Vagina (tissue), 2 donors: ENCODE measurements at regions not wholly inside any gene's neighbourhood (a gene's known extent, or its start where the extent isn't known, plus 50 kb on each side); places are given as distances from the start of the nearest gene placed in this dataset.

ENCODE experiments used
- DNase-seq, 2 donors: peaks; one replicate each; pipeline ENCODE4 v3.0.0-alpha.2; 2017; ENCODE audit errors: extremely low spot score in 2 of 2
- H3K27ac ChIP-seq: fragments of 200-600 bp; sonication (generic); one replicate; pipeline ENCODE4 v1.5.1; 2019
- H3K27me3 ChIP-seq: fragments of 200-600 bp; sonication (generic); one replicate; pipeline ENCODE4 v1.5.1; 2019
- H3K36me3 ChIP-seq, 2 donors: fragments of 200-600 bp; sonication (generic); one replicate each; pipeline ENCODE4 v1.5.1; 2017 to 2019
- H3K4me1 ChIP-seq: fragments of 200-600 bp; sonication (generic); one replicate; pipeline ENCODE4 v1.5.1; 2019
- H3K4me3 ChIP-seq, 2 donors: fragments of 200-600 bp; sonication (generic); 1 replicate in 1 of 2; 2 replicates in 1 of 2; pipeline ENCODE4 v1.5.1; 2016 to 2019
- H3K9me3 ChIP-seq: fragments of 200-600 bp; sonication (generic); one replicate; pipeline ENCODE4 v1.5.1; 2019
- CTCF ChIP-seq, 3 experiments: fragments of 450-650 bp in 2 of 3; fragments of 200-600 bp in 1 of 3; sonication (generic) in 1 of 3; IDR thresholded peaks; one replicate each; pipeline ENCODE4 v1.5.1; 2017 to 2019; ENCODE audit warnings: antibody characterized with exemption in 3 of 3, mild to moderate bottlenecking in 2 of 3, moderate library complexity in 2 of 3
- POLR2A ChIP-seq, 2 donors: fragments of 450-650 bp; IDR thresholded peaks; one replicate each; pipeline ENCODE4 v1.6.1; 2017; ENCODE audit warnings: antibody characterized with exemption in 2 of 2, mild to moderate bottlenecking in 2 of 2, moderate library complexity in 2 of 2
- POLR2AphosphoS5 ChIP-seq, 2 donors: sonication (generic); formaldehyde crosslinking; IDR thresholded peaks; one replicate each; pipeline ENCODE4 v1.9.0; 2017; ENCODE audit warnings: antibody characterized with exemption in 2 of 2, mild to moderate bottlenecking in 2 of 2, low read depth in 1 of 2; ENCODE audit not compliant: insufficient read depth in 1 of 2
- intact Hi-C: fragments of 100-400 bp; cut with DNase I; formaldehyde crosslinking; loops from one replicate; pipeline ENCODE4 v1.15.1; 2023

DNA sequence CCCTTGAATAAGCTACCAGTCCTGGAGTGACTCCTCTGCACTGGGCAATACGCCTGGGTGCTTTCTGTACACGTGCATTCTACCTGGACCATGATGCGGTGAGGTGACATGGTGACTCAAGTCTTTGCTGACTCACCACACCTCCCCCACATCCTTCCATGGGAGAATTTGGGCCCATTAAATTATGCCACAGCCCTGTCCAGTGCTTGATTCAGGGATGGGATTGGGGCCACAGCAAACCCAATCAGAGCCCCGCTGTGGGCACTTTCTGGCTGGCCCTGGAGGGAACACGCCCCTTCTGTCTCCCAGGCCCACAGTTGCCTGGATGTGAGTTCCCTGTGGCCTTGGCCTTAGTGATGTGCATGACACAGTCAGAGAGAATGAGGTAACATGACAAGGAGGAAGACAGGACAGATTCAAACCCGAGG is 86.9 kb downstream of the LRRC30 start:
- no peaks in the 10 kb centered on the region for H3K36me3 ChIP-seq
- no peaks in the 10 kb centered on the region for H3K4me1 ChIP-seq
- H3K9me3 ChIP-seq = no peaks in the 10 kb centered on the region
- no peak for DNase-seq
- H3K4me3 ChIP-seq = no peak overlapping the region
- no peak for TF ChIP-seq POLR2A (IDR thresholded peaks at IDR 0.05)
- no peak overlapping the region for H3K27ac ChIP-seq
- H3K27me3 ChIP-seq = no peaks in the 10 kb centered on the region
- intact Hi-C loops = no loop called here

- Histone ChIP-seq H3K4me3 (no peak overlapping the region), H3K4me1 (no peaks in the 10 kb centered on the region), H3K36me3 (no peaks in the 10 kb centered on the region), H3K27ac (no peak overlapping the region), H3K27me3 (no peaks in the 10 kb centered on the region), H3K9me3 (no peaks in the 10 kb centered on the region)
- no peak for DNase-seq
- no peak for TF ChIP-seq POLR2A (IDR thresholded peaks at IDR 0.05)
- no peak for TF ChIP-seq POLR2AphosphoS5 (IDR thresholded peaks at IDR 0.05; ENCODE audit: insufficient read depth in 1 of 2, low read depth in 1 of 2)
- no peak for TF ChIP-seq CTCF (IDR thresholded peaks at IDR 0.05)
- intact Hi-C loops = no loop called here
Measured at GRCh38 chr18:7319161-7319560, 88.3 kb downstream of the LRRC30 start.

GRCh38 chr18:7321831-7322230 is 90.9 kb downstream of the LRRC30 start:
- TF ChIP-seq POLR2A (IDR thresholded peaks at IDR 0.05) (no peak), CTCF (IDR thresholded peaks at IDR 0.05) (no peak), POLR2AphosphoS5 (IDR thresholded peaks at IDR 0.05; ENCODE audit: insufficient read depth in 1 of 2, low read depth in 1 of 2) (no peak)
- intact Hi-C loops = no loop called here
- no peak for DNase-seq

DNA sequence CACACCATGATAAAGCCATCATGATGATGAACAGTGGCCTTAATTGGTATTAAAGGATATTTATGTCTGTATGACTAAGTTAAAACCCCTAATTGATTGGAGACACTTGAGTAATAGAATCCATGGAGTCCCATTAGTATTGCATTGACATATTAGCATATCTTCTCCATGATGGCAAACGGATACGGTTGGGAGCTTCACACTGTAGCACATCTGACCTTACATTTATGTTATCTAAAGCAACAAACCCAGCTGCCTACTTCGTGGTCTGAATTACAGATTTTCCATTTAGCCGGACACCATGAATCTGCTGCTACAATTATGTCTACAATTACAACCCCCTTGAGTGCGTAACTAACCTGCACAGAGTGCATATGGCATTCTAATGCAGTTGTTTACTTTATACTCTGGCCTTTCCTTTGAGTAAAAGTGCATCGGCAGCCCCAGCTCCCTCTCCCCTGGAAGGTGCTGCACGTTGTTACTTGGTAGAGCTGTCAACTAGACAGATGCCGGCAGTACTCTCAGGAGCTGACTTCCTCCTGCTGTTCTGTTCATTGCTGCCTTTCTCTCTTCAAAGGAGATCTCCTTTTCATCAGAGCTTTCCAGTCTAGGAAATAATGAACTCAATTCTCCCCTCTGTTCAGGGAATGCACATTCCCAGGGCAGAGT is 92.1 kb downstream of the LRRC30 start:
- Histone ChIP-seq H3K9me3 (no peaks in the 10 kb centered on the region), H3K4me3 (no peak overlapping the region), H3K27me3 (no peaks in the 10 kb centered on the region), H3K4me1 (no peaks in the 10 kb centered on the region), H3K27ac (no peak overlapping the region), H3K36me3 (no peaks in the 10 kb centered on the region)
- intact Hi-C loops = no loop called here
- no peak for DNase-seq
- TF ChIP-seq POLR2AphosphoS5 (IDR thresholded peaks at IDR 0.05; ENCODE audit: insufficient read depth in 1 of 2, low read depth in 1 of 2) = no peak

More at GRCh38 chr18:7321831-7322230, 90.9 kb downstream of the LRRC30 start:
- no peaks in the 10 kb centered on the region for H3K4me1 ChIP-seq
- H3K9me3 ChIP-seq = no peaks in the 10 kb centered on the region
- H3K36me3 ChIP-seq = no peaks in the 10 kb centered on the region
- no peak overlapping the region for H3K27ac ChIP-seq
- no peak overlapping the region for H3K4me3 ChIP-seq
- H3K27me3 ChIP-seq = no peaks in the 10 kb centered on the region

DNA sequence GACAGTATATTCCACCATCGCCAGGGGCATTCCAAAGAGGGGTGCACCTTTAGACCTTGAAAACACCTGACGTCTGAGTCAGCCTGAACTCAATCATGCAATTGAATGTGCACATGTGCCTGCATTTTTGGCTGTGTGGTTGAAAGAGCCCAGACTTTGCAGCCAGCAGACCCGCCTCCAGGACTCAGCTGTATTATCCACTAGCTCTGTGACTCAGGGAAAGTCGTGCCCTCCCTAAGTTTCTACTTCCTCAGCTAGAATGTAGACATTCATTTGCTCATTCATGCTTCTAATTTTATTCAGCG is 94.2 kb downstream of the LRRC30 start:
- Histone ChIP-seq H3K27ac (no peak overlapping the region), H3K27me3 (no peaks in the 10 kb centered on the region), H3K4me1 (no peaks in the 10 kb centered on the region), H3K9me3 (no peaks in the 10 kb centered on the region), H3K36me3 (no peaks in the 10 kb centered on the region), H3K4me3 (no peak overlapping the region)
- intact Hi-C loops = no loop called here
- no peak for DNase-seq
- TF ChIP-seq POLR2AphosphoS5 (IDR thresholded peaks at IDR 0.05; ENCODE audit: insufficient read depth in 1 of 2, low read depth in 1 of 2) (no peak), CTCF (IDR thresholded peaks at IDR 0.05) (no peak), POLR2A (IDR thresholded peaks at IDR 0.05) (no peak)

GRCh38 chr18:7329016-7329415 is 98.1 kb downstream of the LRRC30 start:
- Histone ChIP-seq H3K9me3 (no peaks in the 10 kb centered on the region), H3K4me1 (no peaks in the 10 kb centered on the region), H3K4me3 (no peak overlapping the region), H3K36me3 (no peaks in the 10 kb centered on the region), H3K27me3 (no peaks in the 10 kb centered on the region), H3K27ac (no peak overlapping the region)
- no peak for DNase-seq
- intact Hi-C loops = no loop called here
- TF ChIP-seq POLR2A (IDR thresholded peaks at IDR 0.05) (no peak), POLR2AphosphoS5 (IDR thresholded peaks at IDR 0.05; ENCODE audit: insufficient read depth in 1 of 2, low read depth in 1 of 2) (no peak), CTCF (IDR thresholded peaks at IDR 0.05) (no peak)
